ENCODE measurements at regions not wholly inside any gene's neighbourhood (a gene's known extent, or its start where the extent isn't known, plus 50 kb on each side); places are given as distances from the start of the nearest gene placed in this dataset.

- in situ Hi-C loops (cut with HindIII; ENCODE audit: low pct_unique_long_range_greater_than_20kb, low sequenced_read_pairs) = no loop called here
- DNase-seq (ENCODE audit: low read depth in 1 of 2, low spot score in 1 of 2) = no peak
- no peak for TF ChIP-seq JUND (IDR thresholded peaks at IDR 0.05; ENCODE audit: low read depth)
These were observed 125.5 kb upstream of the KCNJ16 start for GRCh38 chr17:69949496-69949895.

GRCh38 chr17:69949973-69950695 is 124.9 kb upstream of the KCNJ16 start:
- in situ Hi-C loops (cut with HindIII; ENCODE audit: low pct_unique_long_range_greater_than_20kb, low sequenced_read_pairs) = no loop called here

DNA sequence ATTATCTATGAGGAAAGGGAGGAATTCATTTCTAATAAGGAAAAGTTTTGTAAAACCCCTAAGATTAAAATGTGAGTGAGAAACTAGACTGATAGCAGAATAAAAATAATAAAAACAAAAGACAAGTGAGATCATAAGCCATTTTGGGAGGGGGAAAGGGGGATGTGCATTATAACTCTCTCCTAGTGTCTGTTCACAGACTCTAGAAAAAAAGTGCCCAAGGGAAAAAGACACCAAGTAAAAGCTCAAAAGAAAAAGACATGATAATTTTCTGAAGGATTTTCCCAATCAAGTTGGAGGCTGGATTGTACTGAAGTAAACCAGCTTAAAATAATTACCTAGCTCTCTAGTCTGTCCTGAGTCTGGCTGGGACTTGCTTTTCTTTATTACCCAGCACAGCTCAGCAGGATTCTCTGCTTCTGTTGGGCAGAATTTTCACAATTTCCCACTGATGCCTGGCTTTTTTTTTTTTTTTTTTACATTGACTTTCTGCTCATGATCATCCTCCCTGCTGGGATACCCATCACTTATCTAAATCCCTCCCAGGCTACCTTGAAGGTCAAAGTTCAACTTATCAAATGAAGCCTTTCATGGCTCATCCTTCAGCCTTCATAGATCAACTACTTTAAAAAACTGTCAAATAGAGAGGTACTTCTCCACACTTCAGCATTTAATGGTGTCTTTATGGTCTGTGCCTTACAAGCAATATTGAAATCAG is 124.2 kb upstream of the KCNJ16 start:
- in situ Hi-C loops (cut with HindIII; ENCODE audit: low pct_unique_long_range_greater_than_20kb, low sequenced_read_pairs) = no loop called here
- no peak for DNase-seq (ENCODE audit: low read depth in 1 of 2, low spot score in 1 of 2)
- TF ChIP-seq JUND (IDR thresholded peaks at IDR 0.05; ENCODE audit: low read depth) = no peak

More at GRCh38 chr17:69949973-69950695, 124.9 kb upstream of the KCNJ16 start:
- TF ChIP-seq JUND (IDR thresholded peaks at IDR 0.05; ENCODE audit: low read depth) = no peak
- no peak for DNase-seq (ENCODE audit: low read depth in 1 of 2, low spot score in 1 of 2)

DNA sequence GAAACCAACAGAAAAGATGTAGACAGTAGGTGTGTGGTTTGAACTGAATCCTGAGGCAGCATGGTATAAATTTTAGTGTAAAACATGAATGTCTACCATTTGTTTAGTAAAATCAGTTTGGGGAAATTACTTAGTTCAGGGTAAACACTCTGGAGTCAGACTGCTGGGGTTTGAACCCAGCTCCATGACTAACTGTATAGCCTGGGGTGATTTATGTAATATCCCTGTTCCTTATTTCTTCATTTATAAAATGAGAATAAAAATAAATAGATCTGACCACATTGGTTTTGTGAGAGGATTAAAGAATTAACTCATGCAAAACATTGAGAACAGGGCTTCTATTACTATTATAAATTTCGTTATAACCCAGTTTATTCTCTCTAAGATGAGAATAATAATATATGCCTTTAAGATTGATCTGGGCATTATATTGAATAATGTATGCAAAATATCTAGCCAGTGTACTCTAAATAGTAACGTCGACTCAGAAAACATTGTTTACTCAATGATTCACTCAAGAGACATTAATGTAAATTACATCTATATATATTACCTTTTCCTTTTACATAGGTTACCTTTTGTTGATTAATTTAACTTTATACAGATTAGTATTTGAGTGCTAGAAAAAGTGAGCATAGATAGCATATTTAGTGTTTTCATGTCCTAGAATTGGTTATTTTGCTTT is 120.6 kb upstream of the KCNJ16 start:
- DNase-seq (ENCODE audit: low read depth in 1 of 2, low spot score in 1 of 2) = no peak
- no peak for TF ChIP-seq JUND (IDR thresholded peaks at IDR 0.05; ENCODE audit: low read depth)
- in situ Hi-C loops (cut with HindIII; ENCODE audit: low pct_unique_long_range_greater_than_20kb, low sequenced_read_pairs) = no loop called here

DNA sequence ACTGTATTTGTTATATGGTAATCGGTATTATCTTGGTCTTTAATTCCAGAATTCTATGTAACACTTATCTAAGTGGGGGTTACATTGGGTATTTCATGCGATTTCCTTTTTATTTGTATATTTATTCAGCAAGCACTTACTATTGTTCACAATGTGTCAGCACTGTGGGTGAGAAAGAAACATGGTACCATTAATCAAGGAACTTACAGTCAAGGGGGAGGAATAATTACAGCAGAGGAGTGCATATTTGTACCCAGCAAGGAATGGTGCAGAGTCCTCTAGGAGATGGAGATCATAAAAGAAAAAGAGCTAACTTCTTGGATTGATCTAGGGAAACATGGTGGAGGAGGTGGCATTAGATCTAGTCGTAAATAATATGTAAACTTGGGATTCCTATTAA is 117.0 kb upstream of the KCNJ16 start:
- no peak for DNase-seq (ENCODE audit: low read depth in 1 of 2, low spot score in 1 of 2)
- in situ Hi-C loops (cut with HindIII; ENCODE audit: low pct_unique_long_range_greater_than_20kb, low sequenced_read_pairs) = no loop called here
- no peak for TF ChIP-seq JUND (IDR thresholded peaks at IDR 0.05; ENCODE audit: low read depth)

DNA sequence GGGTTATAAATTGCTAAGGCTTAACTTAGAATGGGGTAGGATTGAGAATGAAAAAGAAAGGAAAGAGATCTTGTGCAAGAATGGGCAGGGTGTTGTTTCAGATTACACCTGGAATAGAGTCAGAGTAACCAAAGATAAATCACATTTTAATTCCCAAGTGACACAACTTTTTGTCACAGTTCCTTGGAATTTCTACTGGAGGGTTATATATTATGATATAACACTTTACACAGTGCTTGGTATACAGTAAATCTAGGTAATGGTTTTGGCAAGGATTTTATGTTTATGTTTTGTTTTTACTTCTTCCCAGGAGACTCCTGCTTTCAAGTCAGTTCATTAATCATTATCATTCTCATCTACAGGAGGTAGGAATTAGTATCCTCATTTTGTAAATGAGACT is 115.7 kb upstream of the KCNJ16 start:
- no peak for DNase-seq (ENCODE audit: low read depth in 1 of 2, low spot score in 1 of 2)
- in situ Hi-C loops (cut with HindIII; ENCODE audit: low pct_unique_long_range_greater_than_20kb, low sequenced_read_pairs) = no loop called here
- no peak for TF ChIP-seq JUND (IDR thresholded peaks at IDR 0.05; ENCODE audit: low read depth)

- no peak for DNase-seq (ENCODE audit: low read depth in 1 of 2, low spot score in 1 of 2)
- no peak for TF ChIP-seq JUND (IDR thresholded peaks at IDR 0.05; ENCODE audit: low read depth)
- in situ Hi-C loops (cut with HindIII; ENCODE audit: low pct_unique_long_range_greater_than_20kb, low sequenced_read_pairs) = no loop called here
These were observed 114.3 kb upstream of the KCNJ16 start for GRCh38 chr17:69960755-69961154.

GRCh38 chr17:69961501-69962145 is 113.4 kb upstream of the KCNJ16 start:
- TF ChIP-seq JUND (IDR thresholded peaks at IDR 0.05; ENCODE audit: low read depth) = no peak

GRCh38 chr17:69962436-69962995 is 112.5 kb upstream of the KCNJ16 start:
- no peak for TF ChIP-seq JUND (IDR thresholded peaks at IDR 0.05; ENCODE audit: low read depth)
- in situ Hi-C loops (cut with HindIII; ENCODE audit: low pct_unique_long_range_greater_than_20kb, low sequenced_read_pairs) = no loop called here
- no peak for DNase-seq (ENCODE audit: low read depth in 1 of 2, low spot score in 1 of 2)

More at GRCh38 chr17:69961501-69962145, 113.4 kb upstream of the KCNJ16 start:
- DNase-seq (ENCODE audit: low read depth in 1 of 2, low spot score in 1 of 2) = no peak
- in situ Hi-C loops (cut with HindIII; ENCODE audit: low pct_unique_long_range_greater_than_20kb, low sequenced_read_pairs) = no loop called here

DNA sequence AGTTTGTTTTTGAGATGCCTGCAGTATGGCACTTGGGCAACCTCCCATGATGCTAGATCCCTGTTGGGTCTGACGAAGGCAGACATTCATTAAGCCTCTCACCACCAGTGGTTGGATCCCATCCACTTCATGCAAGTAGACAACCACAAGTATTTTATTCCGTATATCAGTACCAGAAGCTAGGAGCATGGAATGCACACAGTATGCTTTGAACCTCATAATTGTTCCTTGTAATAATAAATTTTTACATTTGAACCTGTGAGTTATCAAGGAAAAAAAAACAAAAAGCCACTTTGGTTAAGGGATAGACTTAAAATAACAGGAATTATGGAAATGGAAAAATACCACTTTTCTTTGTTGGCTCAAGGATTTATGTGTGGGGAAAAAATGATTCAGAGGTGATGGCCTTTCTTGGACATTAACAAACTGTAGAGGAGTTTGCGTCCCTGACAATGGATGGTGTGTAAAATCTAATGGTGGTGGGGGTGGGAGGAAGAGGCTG is 107.1 kb upstream of the KCNJ16 start:
- in situ Hi-C loops (cut with HindIII; ENCODE audit: low pct_unique_long_range_greater_than_20kb, low sequenced_read_pairs) = no loop called here
- TF ChIP-seq JUND (IDR thresholded peaks at IDR 0.05; ENCODE audit: low read depth) = no peak
- DNase-seq (ENCODE audit: low read depth in 1 of 2, low spot score in 1 of 2) = no peak

GRCh38 chr17:69969897-69970296 is 105.1 kb upstream of the KCNJ16 start:
- DNase-seq (ENCODE audit: low read depth in 1 of 2, low spot score in 1 of 2) = no peak
- in situ Hi-C loops (cut with HindIII; ENCODE audit: low pct_unique_long_range_greater_than_20kb, low sequenced_read_pairs) = no loop called here
- no peak for TF ChIP-seq JUND (IDR thresholded peaks at IDR 0.05; ENCODE audit: low read depth)

DNA sequence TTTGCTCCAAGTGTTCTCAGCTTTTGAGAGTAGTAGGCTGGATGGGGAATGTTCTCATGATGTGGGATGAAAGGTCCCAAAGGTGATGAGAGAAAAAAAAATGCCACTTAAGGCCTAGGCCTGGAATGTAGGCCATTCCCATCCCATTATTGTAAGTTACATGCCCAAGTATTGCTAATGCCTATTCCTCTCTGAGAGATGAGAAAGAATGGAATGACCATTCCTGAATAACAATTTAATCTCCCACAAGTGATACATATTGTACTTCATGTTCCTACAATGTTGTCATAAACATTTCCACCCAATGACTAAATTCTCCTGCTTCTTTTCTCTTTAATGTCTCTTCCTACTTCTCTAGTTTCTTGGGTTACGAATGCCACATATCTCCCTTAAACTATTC is 102.8 kb upstream of the KCNJ16 start:
- no peak for TF ChIP-seq JUND (IDR thresholded peaks at IDR 0.05; ENCODE audit: low read depth)
- in situ Hi-C loops (cut with HindIII; ENCODE audit: low pct_unique_long_range_greater_than_20kb, low sequenced_read_pairs) = no loop called here
- DNase-seq (ENCODE audit: low read depth in 1 of 2, low spot score in 1 of 2) = no peak
